ENCODE measurements at regions not wholly inside any gene's neighbourhood (a gene's known extent, or its start where the extent isn't known, plus 50 kb on each side); places are given as distances from the start of the nearest gene placed in this dataset.

DNA sequence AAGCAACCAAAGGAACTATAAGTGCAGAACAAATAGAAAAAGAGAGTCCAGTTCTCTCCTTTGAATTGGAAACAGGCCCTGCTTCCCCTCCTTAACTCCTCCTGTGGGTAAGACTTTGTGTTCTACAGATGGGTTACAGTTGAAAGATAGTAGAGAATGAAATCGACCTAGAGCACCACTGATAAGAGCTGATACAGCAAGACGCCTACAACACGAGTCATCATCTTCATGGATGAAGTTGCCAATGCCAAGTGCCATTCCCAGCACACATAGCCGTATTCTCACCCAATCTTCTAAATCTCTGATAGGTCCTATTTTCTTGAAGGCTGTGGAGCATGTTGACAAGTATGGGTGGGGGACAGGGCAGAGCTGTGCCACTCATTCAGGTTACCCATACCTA lies 99.8 kb upstream of the CAMK1G start:
- TF ChIP-seq, protein P1, sequence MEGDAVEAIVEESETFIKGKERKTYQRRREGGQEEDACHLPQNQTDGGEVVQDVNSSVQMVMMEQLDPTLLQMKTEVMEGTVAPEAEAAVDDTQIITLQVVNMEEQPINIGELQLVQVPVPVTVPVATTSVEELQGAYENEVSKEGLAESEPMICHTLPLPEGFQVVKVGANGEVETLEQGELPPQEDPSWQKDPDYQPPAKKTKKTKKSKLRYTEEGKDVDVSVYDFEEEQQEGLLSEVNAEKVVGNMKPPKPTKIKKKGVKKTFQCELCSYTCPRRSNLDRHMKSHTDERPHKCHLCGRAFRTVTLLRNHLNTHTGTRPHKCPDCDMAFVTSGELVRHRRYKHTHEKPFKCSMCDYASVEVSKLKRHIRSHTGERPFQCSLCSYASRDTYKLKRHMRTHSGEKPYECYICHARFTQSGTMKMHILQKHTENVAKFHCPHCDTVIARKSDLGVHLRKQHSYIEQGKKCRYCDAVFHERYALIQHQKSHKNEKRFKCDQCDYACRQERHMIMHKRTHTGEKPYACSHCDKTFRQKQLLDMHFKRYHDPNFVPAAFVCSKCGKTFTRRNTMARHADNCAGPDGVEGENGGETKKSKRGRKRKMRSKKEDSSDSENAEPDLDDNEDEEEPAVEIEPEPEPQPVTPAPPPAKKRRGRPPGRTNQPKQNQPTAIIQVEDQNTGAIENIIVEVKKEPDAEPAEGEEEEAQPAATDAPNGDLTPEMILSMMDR (IDR thresholded peaks at IDR 0.05) = no peak
- TF ChIP-seq POLR2A (IDR thresholded peaks at IDR 0.05) = no peak
- no peak for TF ChIP-seq POLR2AphosphoS5 (IDR thresholded peaks at IDR 0.05)
- TF ChIP-seq EP300 (IDR thresholded peaks at IDR 0.05; ENCODE audit: low read depth) = no peak
